Central memory CD8-positive, alpha-beta T cell (primary cell): ENCODE measurements at regions not wholly inside any gene's neighbourhood (a gene's known extent, or its start where the extent isn't known, plus 50 kb on each side); places are given as distances from the start of the nearest gene placed in this dataset.
"Not testable (repeated sequence)": the region's sequence is repeated elsewhere in the genome, so short reads cannot be mapped to it uniquely, and the experiment has no call there.

ENCODE experiments used
- ATAC-seq: fragments of 150-1000 bp; cut with Tn5 transposase; replicated peaks from 2 replicates; pipeline ENCODE4 v1.10.0; 2022; ENCODE audit warnings: mild to moderate bottlenecking, moderate FRiP score, moderate number of reproducible peaks; ENCODE audit not compliant: poor library complexity, severe bottlenecking; ENCODE audit errors: extremely low read depth
- DNase-seq, 2 donors: peaks; one replicate each; pipeline ENCODE4 v3.0.0; 2021; ENCODE audit warnings: low spot score in 2 of 2
- H3K27ac Mint-ChIP-seq: one replicate; pipeline ENCODE4 v1.8.0; 2022; ENCODE audit warnings: low read depth, mild to moderate bottlenecking, moderate library complexity, mixed read lengths
- H3K27me3 Mint-ChIP-seq: one replicate; pipeline ENCODE4 v1.8.0; 2022; ENCODE audit warnings: mixed read lengths
- H3K36me3 Mint-ChIP-seq: one replicate; pipeline ENCODE4 v1.8.0; 2022; ENCODE audit warnings: mild to moderate bottlenecking, moderate library complexity, mixed read lengths; ENCODE audit not compliant: insufficient read depth
- H3K4me1 Mint-ChIP-seq: one replicate; pipeline ENCODE4 v1.8.0; 2022; ENCODE audit warnings: mixed read lengths
- H3K4me3 Mint-ChIP-seq: one replicate; pipeline ENCODE4 v1.8.0; 2022; ENCODE audit warnings: mild to moderate bottlenecking, moderate library complexity, mixed read lengths
- H3K9me3 Mint-ChIP-seq: one replicate; pipeline ENCODE4 v1.8.0; 2022; ENCODE audit warnings: mixed read lengths

DNA sequence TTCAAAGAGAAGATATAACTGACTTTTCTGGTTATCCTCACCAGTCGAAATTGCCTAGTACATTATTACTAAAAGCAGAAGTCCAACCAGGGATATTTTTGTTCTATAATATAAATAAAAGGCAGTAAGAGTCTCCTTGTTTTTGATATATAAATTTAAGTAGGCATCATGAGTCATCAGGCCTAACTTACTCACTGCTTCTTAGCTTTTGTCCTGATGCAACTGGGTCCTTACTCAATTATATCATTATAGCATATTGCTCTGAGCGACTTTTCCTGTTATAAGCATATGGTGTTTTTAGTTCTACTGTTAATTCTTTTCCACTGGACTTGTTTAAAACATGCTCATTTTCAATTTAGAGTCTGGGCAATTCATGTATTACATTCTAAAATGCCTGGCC, 910.1 kb downstream of the MCTP2 start:
- DNase-seq (no peak), ATAC-seq (no peak)
- Mint-ChIP-seq H3K36me3 (peaks cover 1% of the 10 kb centered on the region), H3K9me3 (peaks cover 3% of the 10 kb centered on the region), H3K4me3 (no peak overlapping the region), H3K27ac (no peak overlapping the region), H3K4me1 (no peaks in the 10 kb centered on the region), H3K27me3 (no peaks in the 10 kb centered on the region)

GRCh38 chr15:95142531-95142930, 911.2 kb downstream of the MCTP2 start:
- H3K9me3 Mint-ChIP-seq: no peaks in the 10 kb centered on the region
- DNase-seq (no peak), ATAC-seq (no peak)
- no peak overlapping the region for H3K27ac Mint-ChIP-seq
- no peaks in the 10 kb centered on the region for H3K4me1 Mint-ChIP-seq
- no peak overlapping the region for H3K4me3 Mint-ChIP-seq
- no peaks in the 10 kb centered on the region for H3K27me3 Mint-ChIP-seq
- peaks cover 1% of the 10 kb centered on the region for H3K36me3 Mint-ChIP-seq

GRCh38 chr15:95146481-95146880, 915.1 kb downstream of the MCTP2 start:
- Mint-ChIP-seq H3K27me3 (no peaks in the 10 kb centered on the region), H3K36me3 (peaks cover 1% of the 10 kb centered on the region), H3K27ac (no peak overlapping the region), H3K9me3 (no peaks in the 10 kb centered on the region), H3K4me3 (no peak overlapping the region), H3K4me1 (no peaks in the 10 kb centered on the region)
- DNase-seq (no peak), ATAC-seq (no peak)

- Mint-ChIP-seq H3K4me1 (no peaks in the 10 kb centered on the region), H3K27me3 (no peaks in the 10 kb centered on the region), H3K9me3 (peaks cover under 1% of the 10 kb centered on the region), H3K4me3 (no peak overlapping the region), H3K27ac (no peak overlapping the region), H3K36me3 (peaks cover 1% of the 10 kb centered on the region)
- DNase-seq: no peak
- ATAC-seq: no peak
These were observed 916.8 kb downstream of the MCTP2 start for GRCh38 chr15:95148183-95148582.

- Mint-ChIP-seq H3K4me3 (no peak overlapping the region), H3K4me1 (no peaks in the 10 kb centered on the region), H3K27ac (no peak overlapping the region), H3K9me3 (peaks cover 9% of the 10 kb centered on the region), H3K27me3 (no peaks in the 10 kb centered on the region), H3K36me3 (peaks cover 1% of the 10 kb centered on the region)
- no peak for DNase-seq
- ATAC-seq: no peak
These were observed 917.7 kb downstream of the MCTP2 start for GRCh38 chr15:95149036-95149435.

- no peaks in the 10 kb centered on the region for H3K27me3 Mint-ChIP-seq
- H3K27ac Mint-ChIP-seq: no peak overlapping the region
- no peaks in the 10 kb centered on the region for H3K4me1 Mint-ChIP-seq
- DNase-seq (no peak), ATAC-seq (no peak)
- H3K36me3 Mint-ChIP-seq: no peaks in the 10 kb centered on the region
- peaks cover 10% of the 10 kb centered on the region for H3K9me3 Mint-ChIP-seq
- no peak overlapping the region for H3K4me3 Mint-ChIP-seq
These were observed 918.4 kb downstream of the MCTP2 start for GRCh38 chr15:95149771-95150170.

- Mint-ChIP-seq H3K36me3 (no peaks in the 10 kb centered on the region), H3K27ac (no peak overlapping the region), H3K4me1 (no peaks in the 10 kb centered on the region), H3K9me3 (peaks cover 10% of the 10 kb centered on the region), H3K4me3 (no peak overlapping the region), H3K27me3 (no peaks in the 10 kb centered on the region)
- DNase-seq (no peak), ATAC-seq (no peak)
These were observed 919.1 kb downstream of the MCTP2 start for GRCh38 chr15:95150466-95150865.

DNA sequence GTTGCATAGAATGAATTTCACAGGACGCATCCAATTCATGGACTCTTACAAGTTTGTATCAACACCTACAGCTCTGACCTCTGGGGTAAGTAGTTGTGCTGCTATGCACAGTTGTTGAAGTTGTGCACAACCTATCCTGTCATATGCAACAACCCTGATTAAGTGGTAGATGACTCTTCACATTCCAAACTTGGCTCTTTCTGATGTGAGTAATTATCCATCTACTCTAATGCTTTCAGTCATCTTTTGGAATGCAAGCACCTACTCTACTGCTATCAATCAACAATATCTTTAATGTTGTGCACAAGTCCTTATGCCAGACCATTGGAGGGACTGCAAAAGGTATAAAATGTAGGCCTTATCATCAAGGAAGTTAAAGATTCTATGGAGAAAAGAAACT, 921.4 kb downstream of the MCTP2 start:
- H3K27me3 Mint-ChIP-seq: no peaks in the 10 kb centered on the region

GRCh38 chr15:95153201-95153600, 921.8 kb downstream of the MCTP2 start:
- not testable (repeated sequence) for H3K4me3 Mint-ChIP-seq, DNase-seq, H3K4me1 Mint-ChIP-seq, ATAC-seq, H3K27me3 Mint-ChIP-seq, H3K36me3 Mint-ChIP-seq, H3K27ac Mint-ChIP-seq
- peaks cover 14% of the 10 kb centered on the region for H3K9me3 Mint-ChIP-seq

More for the DNA sequence above, 921.4 kb downstream of the MCTP2 start:
- no peak overlapping the region for H3K27ac Mint-ChIP-seq
- H3K9me3 Mint-ChIP-seq: peaks cover 14% of the 10 kb centered on the region
- DNase-seq: no peak
- no peaks in the 10 kb centered on the region for H3K4me1 Mint-ChIP-seq
- no peak overlapping the region for H3K4me3 Mint-ChIP-seq
- ATAC-seq: no peak
- H3K36me3 Mint-ChIP-seq: no peaks in the 10 kb centered on the region

DNA sequence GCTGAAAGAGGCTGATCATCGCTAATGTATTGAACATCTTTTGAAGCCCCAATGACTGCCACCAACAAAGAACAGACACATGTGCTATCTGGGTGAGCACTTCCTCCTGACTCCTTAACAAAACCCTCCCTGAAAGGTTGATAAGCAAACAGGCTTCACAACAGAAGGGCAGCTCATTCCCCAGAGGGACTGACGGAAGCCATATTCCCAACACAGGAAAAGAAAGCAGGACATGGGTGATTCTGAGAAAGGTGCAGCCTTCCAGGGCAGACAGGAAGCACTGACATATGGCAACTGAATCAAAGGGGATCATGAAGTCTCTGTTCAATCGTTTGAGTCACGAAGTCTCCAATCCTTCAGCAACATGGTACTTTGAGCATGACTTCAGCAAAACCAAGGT, 929.0 kb downstream of the MCTP2 start:
- Mint-ChIP-seq H3K4me3 (no peak overlapping the region), H3K27ac (no peak overlapping the region), H3K4me1 (no peaks in the 10 kb centered on the region), H3K36me3 (no peaks in the 10 kb centered on the region), H3K27me3 (no peaks in the 10 kb centered on the region), H3K9me3 (peaks cover 4% of the 10 kb centered on the region)
- DNase-seq (no peak), ATAC-seq (no peak)

- H3K4me1 Mint-ChIP-seq: no peaks in the 10 kb centered on the region
- no peak for DNase-seq
- no peaks in the 10 kb centered on the region for H3K27me3 Mint-ChIP-seq
- peaks cover under 1% of the 10 kb centered on the region for H3K9me3 Mint-ChIP-seq
- peaks cover under 1% of the 10 kb centered on the region for H3K36me3 Mint-ChIP-seq
- H3K27ac Mint-ChIP-seq: no peak overlapping the region
- ATAC-seq: no peak
- no peak overlapping the region for H3K4me3 Mint-ChIP-seq
These were observed 930.7 kb downstream of the MCTP2 start for GRCh38 chr15:95162069-95162468.

GRCh38 chr15:95162531-95162930, 931.2 kb downstream of the MCTP2 start:
- no peaks in the 10 kb centered on the region for H3K4me1 Mint-ChIP-seq
- ATAC-seq (no peak), DNase-seq (no peak)
- H3K36me3 Mint-ChIP-seq: peaks cover 2% of the 10 kb centered on the region
- no peaks in the 10 kb centered on the region for H3K27me3 Mint-ChIP-seq
- H3K27ac Mint-ChIP-seq: no peak overlapping the region
- no peaks in the 10 kb centered on the region for H3K9me3 Mint-ChIP-seq
- no peak overlapping the region for H3K4me3 Mint-ChIP-seq

GRCh38 chr15:95162967-95163531, 931.7 kb downstream of the MCTP2 start:
- Mint-ChIP-seq H3K27ac (no peak overlapping the region), H3K9me3 (no peaks in the 10 kb centered on the region), H3K36me3 (peaks cover 2% of the 10 kb centered on the region), H3K4me1 (no peaks in the 10 kb centered on the region), H3K4me3 (no peak overlapping the region), H3K27me3 (no peaks in the 10 kb centered on the region)
- DNase-seq: no peak
- no peak for ATAC-seq

GRCh38 chr15:95168152-95168551, 936.8 kb downstream of the MCTP2 start:
- Mint-ChIP-seq H3K4me3 (no peak overlapping the region), H3K27me3 (peaks cover 12% of the 10 kb centered on the region), H3K9me3 (no peaks in the 10 kb centered on the region), H3K4me1 (no peaks in the 10 kb centered on the region), H3K36me3 (peaks cover 2% of the 10 kb centered on the region), H3K27ac (no peak overlapping the region)
- DNase-seq: no peak
- ATAC-seq: no peak
